GM23338 (cell line): ENCODE measurements at regions not wholly inside any gene's neighbourhood (a gene's known extent, or its start where the extent isn't known, plus 50 kb on each side); places are given as distances from the start of the nearest gene placed in this dataset.

Experiments
- CTCF ChIP-seq, 2 experiments: fragments of 200-600 bp in 1 of 2; sonication (generic) in 1 of 2; conservative IDR thresholded peaks; 2 replicates each; pipeline versions ENCODE4 v1.5.1 to v1.6.1; 2016 to 2017; ENCODE audit warnings: antibody characterized with exemption in 2 of 2, low read depth in 2 of 2, mild to moderate bottlenecking in 2 of 2, moderate library complexity in 1 of 2
- EZH2 ChIP-seq: fragments of 200-600 bp; sonication (generic); IDR thresholded peaks from one replicate; pipeline ENCODE4 v1.8.0; 2017; ENCODE audit warnings: antibody characterized with exemption, mild to moderate bottlenecking, low read depth; ENCODE audit not compliant: unreplicated experiment
- EZH2phosphoT487 ChIP-seq: fragments of 200-600 bp; sonication (generic); IDR thresholded peaks from one replicate; pipeline ENCODE4 v1.8.1; 2018; ENCODE audit warnings: antibody characterized with exemption; ENCODE audit not compliant: unreplicated experiment
- POLR2AphosphoS5 ChIP-seq: IDR thresholded peaks from 2 replicates; pipeline ENCODE4 v1.6.1; 2016; ENCODE audit warnings: antibody characterized with exemption, low read depth

- no peak for TF ChIP-seq CTCF (conservative IDR thresholded peaks at IDR 0.05; ENCODE audit: low read depth in 2 of 2)
- no peak for TF ChIP-seq POLR2AphosphoS5
- TF ChIP-seq EZH2: no peak
- no peak for TF ChIP-seq EZH2phosphoT487
Measured at GRCh38 chr3:81043660-81044199, 717.7 kb downstream of the GBE1 start.
